Activated CD4-positive, alpha-beta T cell treated with anti-CD3 and anti-CD28 coated beads, Interleukin-2, amount 10 ng/mL, durations not matched to agents 7 days and 5 days (primary cell): ENCODE measurements at regions not wholly inside any gene's neighbourhood (a gene's known extent, or its start where the extent isn't known, plus 50 kb on each side); places are given as distances from the start of the nearest gene placed in this dataset.

ENCODE experiments used
- CTCF ChIA-PET: fragments of 350-600 bp; sonication (Branson Sonifier 250); formaldehyde crosslinking; loops from one replicate; lab custom pipeline; 2021; ENCODE audit warnings: antibody characterized with exemption; lab: Charles Lee
- POLR2A ChIA-PET: fragments of 350-600 bp; sonication (Branson Sonifier 250); formaldehyde crosslinking; loops from one replicate; lab custom pipeline; 2021; ENCODE audit warnings: antibody characterized with exemption; lab: Charles Lee
- DNase-seq: peaks from one replicate; pipeline ENCODE4 v3.0.0-alpha.2; 2020
- H3K27ac Mint-ChIP-seq: one replicate; pipeline ENCODE4 v1.8.0; 2021; ENCODE audit warnings: mild to moderate bottlenecking, moderate library complexity, mixed read lengths
- H3K27me3 Mint-ChIP-seq: one replicate; pipeline ENCODE4 v1.8.0; 2021; ENCODE audit warnings: mixed read lengths
- H3K36me3 Mint-ChIP-seq: one replicate; pipeline ENCODE4 v1.8.0; 2021; ENCODE audit warnings: low read depth, mixed read lengths
- H3K4me1 Mint-ChIP-seq: one replicate; pipeline ENCODE4 v1.8.0; 2021; ENCODE audit warnings: mixed read lengths
- H3K4me3 Mint-ChIP-seq: one replicate; pipeline ENCODE4 v1.8.0; 2021; ENCODE audit warnings: mild to moderate bottlenecking, moderate library complexity, mixed read lengths
- H3K9me3 Mint-ChIP-seq: one replicate; pipeline ENCODE4 v1.8.0; 2021; ENCODE audit warnings: mixed read lengths

DNA sequence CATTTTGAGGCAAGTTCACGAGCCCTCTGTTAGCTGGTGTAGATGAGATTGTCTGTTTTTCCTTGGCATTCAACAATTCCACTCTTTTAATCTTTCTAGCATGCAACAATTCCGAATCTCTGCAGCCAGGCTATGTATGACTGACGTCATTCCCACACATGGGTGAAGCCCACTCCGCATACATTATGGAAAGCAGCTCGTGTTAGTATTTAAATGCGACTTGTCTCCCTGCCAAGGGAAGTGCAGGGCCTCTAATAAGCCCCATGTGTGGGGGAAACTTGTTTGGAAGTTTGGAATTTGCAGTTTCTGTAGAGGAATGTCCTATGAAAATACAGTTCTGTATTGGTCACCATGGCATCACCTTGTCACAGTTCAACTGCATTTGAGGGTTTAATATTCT is 146.0 kb upstream of the FBXL7 start:
- DNase-seq, result no peak
- Mint-ChIP-seq H3K36me3 (no peaks in the 10 kb centered on the region), H3K27me3 (no peaks in the 10 kb centered on the region), H3K27ac (no peak overlapping the region), H3K4me3 (no peak overlapping the region), H3K9me3 (peaks cover 6% of the 10 kb centered on the region), H3K4me1 (no peaks in the 10 kb centered on the region)
- ChIA-PET POLR2A (no interaction called here), CTCF (interaction anchor here (0.7 kb wide), 1 partner anchor 54 kb away, joined by 3 read pairs; no protein-coding TSS in a partner anchor)

DNA sequence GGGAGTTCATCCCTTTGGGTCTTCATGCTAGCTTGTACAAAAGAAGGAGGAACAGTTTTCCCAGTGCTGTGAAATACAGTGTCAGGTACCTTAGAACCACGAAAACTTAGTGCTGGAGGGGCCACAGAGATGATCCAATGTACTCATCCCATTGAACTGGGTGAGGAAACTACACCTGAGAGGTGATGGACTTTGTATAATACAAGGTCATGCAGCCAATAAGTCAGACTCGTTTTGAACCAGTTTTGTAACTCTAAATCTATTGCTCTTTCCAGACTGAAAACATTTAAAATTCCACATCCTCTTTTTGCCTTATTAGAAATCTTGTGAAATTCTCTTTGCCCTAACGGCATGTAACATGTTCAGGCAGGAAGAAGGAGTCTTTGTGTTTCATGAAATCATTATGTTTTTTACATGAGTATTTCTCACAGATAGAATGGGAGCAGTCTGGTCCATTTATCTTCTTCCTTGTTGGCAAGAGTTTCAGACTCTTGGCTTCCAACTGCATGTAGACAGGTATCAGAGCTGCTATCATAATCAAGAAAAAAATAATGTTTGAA is 146.8 kb upstream of the FBXL7 start:
- Mint-ChIP-seq H3K9me3 (peaks cover 6% of the 10 kb centered on the region), H3K4me1 (no peaks in the 10 kb centered on the region), H3K4me3 (no peak overlapping the region), H3K27ac (no peak overlapping the region), H3K27me3 (no peaks in the 10 kb centered on the region), H3K36me3 (no peaks in the 10 kb centered on the region)
- no peak for DNase-seq
- CTCF ChIA-PET, result no interaction called here
- POLR2A ChIA-PET, result no interaction called here

DNA sequence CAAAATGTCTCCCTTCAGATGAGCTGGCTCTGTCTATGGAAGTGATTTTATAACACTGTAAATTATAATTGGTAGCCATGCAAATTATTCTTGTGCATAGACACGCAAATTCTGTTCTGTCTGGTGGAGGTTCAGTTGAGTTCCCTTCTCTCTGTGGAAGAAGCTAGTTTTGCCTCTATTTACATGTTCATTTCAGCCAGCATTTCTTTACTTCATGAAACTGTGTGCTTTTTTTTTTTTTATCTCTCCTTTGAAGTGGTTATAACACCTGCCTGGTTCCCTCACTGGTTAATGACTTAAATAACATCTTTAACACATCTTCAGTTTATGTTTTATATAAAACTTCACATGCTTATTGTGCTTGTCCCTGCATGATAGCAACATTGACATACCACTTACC is 149.4 kb upstream of the FBXL7 start:
- H3K4me1 Mint-ChIP-seq, result no peaks in the 10 kb centered on the region
- ChIA-PET POLR2A (no interaction called here), CTCF (interaction anchor here (0.6 kb wide), 1 partner anchor 81 kb away, joined by 4 read pairs; no protein-coding TSS in a partner anchor)
- peaks cover 10% of the 10 kb centered on the region for H3K9me3 Mint-ChIP-seq
- no peaks in the 10 kb centered on the region for H3K27me3 Mint-ChIP-seq
- no peak for DNase-seq
- H3K4me3 Mint-ChIP-seq, result no peak overlapping the region
- H3K27ac Mint-ChIP-seq, result no peak overlapping the region
- no peaks in the 10 kb centered on the region for H3K36me3 Mint-ChIP-seq

DNA sequence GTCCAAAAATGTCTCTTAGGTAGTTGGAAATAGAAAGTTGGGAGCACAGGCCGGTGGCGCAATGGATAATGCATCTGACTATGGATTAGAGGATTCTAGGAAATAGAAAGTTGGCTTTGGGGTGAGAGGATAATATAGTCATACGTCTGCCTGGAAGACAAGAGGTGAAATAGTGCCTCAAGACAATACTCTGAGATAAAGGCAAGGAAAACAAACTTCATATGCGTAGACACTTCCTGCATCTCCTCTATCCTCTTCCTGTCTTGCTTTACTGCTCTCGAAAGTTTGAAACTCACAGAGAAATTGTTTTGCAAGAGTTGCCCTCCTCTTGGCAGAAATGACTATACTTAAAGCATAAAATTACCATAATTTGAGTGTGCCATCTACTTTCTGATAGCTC is 153.2 kb upstream of the FBXL7 start:
- Mint-ChIP-seq H3K4me3 (no peak overlapping the region), H3K27ac (no peak overlapping the region), H3K4me1 (no peaks in the 10 kb centered on the region), H3K27me3 (no peaks in the 10 kb centered on the region), H3K36me3 (no peaks in the 10 kb centered on the region), H3K9me3 (peaks cover 3% of the 10 kb centered on the region)
- DNase-seq, result no peak
- CTCF ChIA-PET, result no interaction called here
- POLR2A ChIA-PET, result no interaction called here

DNA sequence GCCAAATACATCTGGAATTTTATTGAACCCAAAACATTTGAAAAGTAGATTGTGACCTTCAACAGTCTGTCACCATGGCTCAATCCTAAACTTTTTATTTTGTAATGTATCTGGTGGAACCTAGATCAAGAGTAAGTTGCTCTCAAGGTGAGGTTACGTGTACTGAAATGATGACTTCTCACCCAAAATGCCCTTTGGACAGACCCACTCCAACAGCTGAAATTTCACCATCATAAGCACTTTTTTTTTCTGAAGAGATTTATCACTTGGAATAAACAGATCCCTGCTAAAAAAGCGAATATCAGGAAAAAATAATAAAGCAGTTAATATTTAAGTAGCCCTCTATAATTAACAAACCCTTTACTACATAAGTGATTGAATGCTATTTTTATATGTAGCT is 155.0 kb upstream of the FBXL7 start:
- Mint-ChIP-seq H3K9me3 (peaks cover 3% of the 10 kb centered on the region), H3K36me3 (no peaks in the 10 kb centered on the region), H3K27ac (no peak overlapping the region), H3K4me3 (no peak overlapping the region), H3K4me1 (no peaks in the 10 kb centered on the region), H3K27me3 (no peaks in the 10 kb centered on the region)
- POLR2A ChIA-PET, result no interaction called here
- CTCF ChIA-PET, result interaction anchor here (0.6 kb wide), 1 partner anchor 87 kb away, joined by 3 read pairs; no protein-coding TSS in a partner anchor
- no peak for DNase-seq

DNA sequence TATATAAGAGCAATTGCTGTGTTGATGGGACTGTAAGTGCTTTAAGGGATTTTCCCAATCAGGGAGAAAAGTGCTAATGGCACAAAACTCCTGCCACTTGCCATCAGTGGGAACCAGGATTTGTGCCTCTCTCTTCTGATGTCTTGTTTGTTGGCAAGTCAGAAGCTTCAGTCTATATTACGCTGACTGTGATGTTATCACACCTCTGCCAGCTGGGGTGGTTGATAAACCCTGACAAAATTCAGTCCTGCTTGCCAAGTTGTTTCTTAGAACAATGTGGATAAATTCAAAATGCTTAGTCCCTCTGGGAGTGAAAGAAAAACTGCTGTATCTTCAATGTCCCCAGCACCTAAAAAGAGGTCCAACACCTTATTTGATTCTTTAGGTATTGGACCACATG is 161.4 kb upstream of the FBXL7 start:
- ChIA-PET CTCF (interaction anchor here (0.7 kb wide), 1 partner anchor 21 kb away, joined by 3 read pairs; no protein-coding TSS in a partner anchor), POLR2A (no interaction called here)
- Mint-ChIP-seq H3K27me3 (no peaks in the 10 kb centered on the region), H3K4me3 (no peak overlapping the region), H3K9me3 (peaks cover 5% of the 10 kb centered on the region), H3K36me3 (no peaks in the 10 kb centered on the region), H3K4me1 (no peaks in the 10 kb centered on the region), H3K27ac (no peak overlapping the region)
- DNase-seq, result no peak

DNA sequence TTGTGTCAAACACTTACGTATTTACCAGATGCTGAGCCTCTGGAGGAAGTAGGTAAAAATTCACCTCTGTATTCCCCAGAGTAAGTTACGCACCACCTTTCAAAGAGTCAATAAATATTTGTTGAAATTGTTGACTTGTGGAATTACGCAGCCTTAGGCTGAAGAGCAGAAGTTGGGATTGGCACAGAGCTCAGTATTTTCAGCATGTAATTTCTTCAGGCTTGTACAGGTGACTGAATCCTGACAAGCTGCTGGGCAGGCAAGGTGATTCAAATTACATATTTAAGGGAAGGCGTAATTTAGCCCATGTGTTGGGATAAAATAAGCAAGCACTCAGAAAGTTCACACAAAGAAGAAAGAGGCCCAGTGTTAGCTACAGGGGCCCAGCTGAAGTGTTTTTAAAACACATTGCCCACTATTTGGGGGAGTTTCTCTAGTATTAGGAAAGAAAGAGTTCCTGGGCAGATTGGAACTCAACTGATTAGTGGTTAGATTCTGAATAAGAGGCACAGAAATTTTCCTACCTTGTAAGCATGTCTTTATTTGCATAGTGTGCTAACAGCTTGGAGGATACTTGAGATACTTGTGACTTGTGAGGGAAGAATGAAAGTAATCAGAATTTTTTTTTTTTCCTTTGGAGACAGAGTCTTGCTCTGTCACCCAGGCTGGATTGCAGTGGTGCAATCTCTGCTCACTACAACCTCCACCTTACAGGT is 165.3 kb upstream of the FBXL7 start:
- no peak overlapping the region for H3K4me3 Mint-ChIP-seq

DNA sequence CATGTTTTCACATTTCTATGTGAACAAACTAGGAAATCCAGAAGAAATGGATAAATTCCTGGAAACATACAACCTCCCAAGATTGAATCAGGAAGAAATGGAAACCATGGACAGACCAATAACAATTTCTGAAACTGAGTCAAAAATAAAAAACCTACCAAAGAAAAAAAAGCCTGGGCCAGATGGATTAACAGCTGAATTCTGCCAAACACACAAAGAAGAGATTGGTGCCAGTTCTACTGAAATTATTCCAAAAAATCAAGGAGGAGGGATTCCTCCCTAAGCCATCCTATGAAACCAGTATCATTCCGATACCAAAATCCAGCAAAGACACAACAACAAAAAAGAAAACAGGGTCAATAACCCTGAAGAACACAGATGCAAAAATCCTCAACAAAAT is 166.9 kb upstream of the FBXL7 start:
- H3K36me3 Mint-ChIP-seq, result no peaks in the 10 kb centered on the region
- ChIA-PET CTCF (no interaction called here), POLR2A (no interaction called here)
- DNase-seq, result no peak
- H3K27ac Mint-ChIP-seq, result no peak overlapping the region
- H3K9me3 Mint-ChIP-seq, result peaks cover 4% of the 10 kb centered on the region
- no peak overlapping the region for H3K4me3 Mint-ChIP-seq
- no peaks in the 10 kb centered on the region for H3K4me1 Mint-ChIP-seq
- H3K27me3 Mint-ChIP-seq, result no peaks in the 10 kb centered on the region

More for the DNA sequence above, 165.3 kb upstream of the FBXL7 start:
- Mint-ChIP-seq H3K36me3 (no peaks in the 10 kb centered on the region), H3K27me3 (no peaks in the 10 kb centered on the region), H3K27ac (no peak overlapping the region), H3K9me3 (peaks cover 9% of the 10 kb centered on the region), H3K4me1 (no peaks in the 10 kb centered on the region)
- CTCF ChIA-PET, result interaction anchor here (1.2 kb wide), 1 partner anchor 11 kb away, joined by 3 read pairs; no protein-coding TSS in a partner anchor
- POLR2A ChIA-PET, result interaction anchor here (0.6 kb wide), 1 partner anchor 405 kb away, joined by 3 read pairs; no protein-coding TSS in a partner anchor
- no peak for DNase-seq

DNA sequence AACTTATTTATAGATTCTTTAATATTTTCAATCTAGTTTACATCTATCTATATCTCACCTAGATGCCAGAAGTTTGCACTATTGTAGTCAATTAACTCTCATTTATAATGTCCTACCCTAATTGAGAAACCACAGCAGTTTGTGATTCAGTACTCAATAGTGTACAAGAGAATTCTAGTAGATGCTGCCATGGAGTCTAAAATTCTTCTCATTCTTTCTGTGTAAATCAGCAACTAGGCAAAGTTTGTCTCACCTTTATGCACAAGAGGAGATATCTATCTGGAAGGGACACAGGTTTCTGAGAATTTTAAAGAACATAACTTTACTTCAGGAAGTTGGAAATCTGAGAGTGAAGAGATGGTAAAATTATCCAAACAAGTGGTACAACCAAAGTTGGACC is 173.0 kb upstream of the FBXL7 start:
- H3K4me3 Mint-ChIP-seq, result no peak overlapping the region
- H3K9me3 Mint-ChIP-seq, result no peaks in the 10 kb centered on the region
- ChIA-PET CTCF (no interaction called here), POLR2A (no interaction called here)
- H3K27me3 Mint-ChIP-seq, result no peaks in the 10 kb centered on the region
- no peak for DNase-seq
- no peaks in the 10 kb centered on the region for H3K4me1 Mint-ChIP-seq
- no peaks in the 10 kb centered on the region for H3K36me3 Mint-ChIP-seq
- no peak overlapping the region for H3K27ac Mint-ChIP-seq

DNA sequence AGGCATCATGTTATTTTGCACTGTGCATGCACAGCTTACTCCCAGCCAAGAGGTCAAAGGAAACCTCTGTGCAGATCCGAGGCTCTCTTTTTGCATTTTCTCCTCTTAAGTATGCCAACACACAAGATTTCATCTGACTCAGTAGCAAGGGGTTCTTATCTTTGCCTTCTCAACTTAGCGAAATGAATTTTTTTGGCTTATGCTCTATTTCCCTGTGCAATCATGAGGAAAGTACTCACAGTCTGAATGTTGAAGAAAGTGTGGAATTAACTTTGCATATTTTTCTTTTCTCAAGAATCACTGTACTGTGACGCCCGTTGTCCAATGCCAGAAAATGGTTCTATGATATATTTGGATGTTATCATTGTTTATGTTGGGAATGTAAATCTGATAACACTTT is 173.5 kb upstream of the FBXL7 start:
- Mint-ChIP-seq H3K9me3 (no peaks in the 10 kb centered on the region), H3K4me1 (no peaks in the 10 kb centered on the region), H3K27me3 (no peaks in the 10 kb centered on the region), H3K27ac (no peak overlapping the region), H3K4me3 (no peak overlapping the region), H3K36me3 (no peaks in the 10 kb centered on the region)
- ChIA-PET CTCF (no interaction called here), POLR2A (no interaction called here)
- DNase-seq, result no peak

DNA sequence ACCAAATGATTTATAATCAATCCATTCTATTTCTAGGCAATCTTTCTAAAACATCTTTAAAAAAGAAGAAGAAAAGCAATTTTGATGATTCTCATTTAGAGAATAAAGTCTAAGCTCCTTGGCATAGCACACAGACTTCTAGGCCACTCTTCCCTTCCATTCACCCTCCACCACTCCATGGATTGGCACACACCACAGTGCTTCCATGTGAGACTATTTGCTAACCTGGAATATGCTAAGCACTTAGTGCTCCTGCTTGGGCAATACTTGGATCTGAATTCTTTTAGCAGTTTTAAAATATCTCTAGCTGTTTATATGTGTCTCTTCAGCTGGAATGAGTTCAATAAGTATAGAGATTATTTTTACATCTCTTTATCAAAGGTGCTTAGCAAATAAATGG is 177.6 kb upstream of the FBXL7 start:
- CTCF ChIA-PET, result no interaction called here
- Mint-ChIP-seq H3K27ac (no peak overlapping the region), H3K4me1 (no peaks in the 10 kb centered on the region), H3K9me3 (no peaks in the 10 kb centered on the region), H3K4me3 (no peak overlapping the region), H3K27me3 (no peaks in the 10 kb centered on the region), H3K36me3 (no peaks in the 10 kb centered on the region)
- no peak for DNase-seq
- POLR2A ChIA-PET, result no interaction called here

DNA sequence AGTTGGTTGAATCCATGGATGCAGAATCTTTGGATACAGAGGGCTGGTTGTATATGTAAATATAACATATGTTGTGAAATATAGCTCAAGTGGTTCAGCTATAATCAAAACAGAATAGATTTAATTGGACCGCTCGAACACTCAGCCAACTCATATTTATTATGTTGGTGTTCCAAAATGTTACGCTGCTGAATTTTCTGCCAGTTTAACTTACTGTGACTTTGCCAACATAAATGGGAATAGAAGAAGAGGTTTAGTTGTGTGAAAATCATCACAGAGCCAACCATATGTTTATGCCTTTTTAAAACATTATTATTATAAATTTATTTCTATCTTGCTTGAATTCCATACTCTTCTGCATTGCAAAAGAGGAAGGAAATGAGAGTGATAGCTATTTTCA is 178.2 kb upstream of the FBXL7 start:
- Mint-ChIP-seq H3K4me3 (no peak overlapping the region), H3K36me3 (no peaks in the 10 kb centered on the region), H3K27ac (no peak overlapping the region), H3K27me3 (no peaks in the 10 kb centered on the region), H3K9me3 (no peaks in the 10 kb centered on the region), H3K4me1 (no peaks in the 10 kb centered on the region)
- no peak for DNase-seq
- ChIA-PET POLR2A (no interaction called here), CTCF (no interaction called here)

DNA sequence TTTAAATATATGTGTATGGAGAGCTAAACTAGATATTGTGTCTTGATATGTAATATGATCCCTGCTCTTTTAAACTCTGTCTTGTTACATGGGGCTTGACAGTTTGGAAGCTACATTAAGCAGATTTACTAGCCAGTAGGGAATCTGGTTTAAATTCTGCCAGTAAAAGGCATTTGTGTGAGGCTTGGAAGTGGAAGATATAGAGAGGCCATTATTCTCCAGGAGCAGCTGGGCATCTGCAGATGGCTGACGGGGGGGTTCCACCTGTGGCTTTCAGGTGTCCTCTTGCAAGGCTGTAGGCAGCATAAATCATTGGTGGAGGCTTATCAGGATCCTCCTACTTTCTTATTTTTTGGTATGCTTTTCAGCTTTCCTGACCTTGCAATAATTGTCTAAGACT is 179.1 kb upstream of the FBXL7 start:
- H3K4me3 Mint-ChIP-seq, result no peak overlapping the region
- no peaks in the 10 kb centered on the region for H3K4me1 Mint-ChIP-seq
- no peaks in the 10 kb centered on the region for H3K9me3 Mint-ChIP-seq
- no peak overlapping the region for H3K27ac Mint-ChIP-seq
- POLR2A ChIA-PET, result no interaction called here
- H3K27me3 Mint-ChIP-seq, result no peaks in the 10 kb centered on the region
- H3K36me3 Mint-ChIP-seq, result no peaks in the 10 kb centered on the region
- CTCF ChIA-PET, result no interaction called here
- no peak for DNase-seq
